ENCODE measurements at regions not wholly inside any gene's neighbourhood (a gene's known extent, or its start where the extent isn't known, plus 50 kb on each side); places are given as distances from the start of the nearest gene placed in this dataset.
A peak's percentile ranks its signal among the peaks of the same experiment; 100 is the strongest.

GRCh38 chr17:53891726-53892125 is 69.0 kb downstream of the KIF2B start:
- intact Hi-C loops (cut with micrococcal nuclease) = no loop called here
- no peak for TF ChIP-seq CTCF (IDR thresholded peaks at IDR 0.05; ENCODE audit: unreplicated experiment)
- Mint-ChIP-seq H3K4me1 (ENCODE audit: insufficient read depth, unreplicated experiment) (peaks cover 9% of the 10 kb centered on the region), H3K4me3 (ENCODE audit: unreplicated experiment) (no peak overlapping the region), H3K27me3 (ENCODE audit: insufficient read depth, unreplicated experiment) (no peaks in the 10 kb centered on the region), H3K36me3 (ENCODE audit: insufficient read depth, unreplicated experiment) (no peaks in the 10 kb centered on the region), H3K27ac (ENCODE audit: low read depth, unreplicated experiment) (no peak overlapping the region), H3K9me3 (ENCODE audit: unreplicated experiment) (peaks cover 7% of the 10 kb centered on the region)
- BruUV-seq (replicated peaks) = no TSS peak
- POLR2A ChIA-PET = no interaction called here
- DNase-seq (ENCODE audit: unreplicated experiment) = no peak
- CTCF ChIA-PET = interaction anchor here (0.8 kb wide), 1 partner anchor 378 kb away, joined by 3 read pairs; no protein-coding TSS in a partner anchor

DNA sequence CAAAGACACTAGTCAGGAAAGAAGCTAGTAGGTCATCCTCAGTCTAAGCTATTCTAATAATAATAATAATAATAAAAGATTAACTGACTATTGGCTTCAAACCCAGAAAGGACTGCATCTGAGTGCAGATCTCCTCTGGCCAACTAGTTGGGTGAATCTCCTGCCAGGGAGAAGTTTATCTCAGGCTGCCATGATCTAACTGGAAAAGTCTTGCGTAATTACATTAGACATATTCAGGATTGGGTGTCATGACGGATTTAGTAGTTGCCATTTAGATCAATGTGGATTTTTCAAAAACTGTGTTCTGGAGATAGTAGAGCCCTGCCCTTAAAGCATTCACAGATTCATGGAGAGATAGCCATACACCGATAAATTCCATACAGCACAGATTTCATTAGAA is 69.5 kb downstream of the KIF2B start:
- intact Hi-C loops (cut with micrococcal nuclease) = no loop called here
- no TSS peak for BruUV-seq (replicated peaks)
- CTCF ChIA-PET = interaction anchor here (0.7 to 0.8 kb wide), 2 partner anchors 25 to 378 kb away, joined by 3 to 5 read pairs; no protein-coding TSS in a partner anchor
- TF ChIP-seq CTCF (IDR thresholded peaks at IDR 0.05; ENCODE audit: unreplicated experiment) = no peak
- DNase-seq (ENCODE audit: unreplicated experiment) = no peak
- H3K4me3 Mint-ChIP-seq (ENCODE audit: unreplicated experiment) = no peak overlapping the region
- H3K27me3 Mint-ChIP-seq (ENCODE audit: insufficient read depth, unreplicated experiment) = no peaks in the 10 kb centered on the region
- H3K9me3 Mint-ChIP-seq (ENCODE audit: unreplicated experiment) = peaks cover 7% of the 10 kb centered on the region
- no peak overlapping the region for H3K27ac Mint-ChIP-seq (ENCODE audit: low read depth, unreplicated experiment)
- POLR2A ChIA-PET = interaction anchor here (0.6 kb wide), 1 partner anchor 15 kb away, joined by 3 read pairs; no protein-coding TSS in a partner anchor
- peaks cover 9% of the 10 kb centered on the region for H3K4me1 Mint-ChIP-seq (ENCODE audit: insufficient read depth, unreplicated experiment)
- no peaks in the 10 kb centered on the region for H3K36me3 Mint-ChIP-seq (ENCODE audit: insufficient read depth, unreplicated experiment)

- H3K27ac Mint-ChIP-seq (ENCODE audit: low read depth, unreplicated experiment) = no peak overlapping the region
- POLR2A ChIA-PET = no interaction called here
- peaks cover 7% of the 10 kb centered on the region for H3K9me3 Mint-ChIP-seq (ENCODE audit: unreplicated experiment)
- CTCF ChIA-PET = interaction anchor here (0.7 kb wide), 1 partner anchor 811 kb away, joined by 3 read pairs; no protein-coding TSS in a partner anchor
- no peak for DNase-seq (ENCODE audit: unreplicated experiment)
- BruUV-seq (replicated peaks) = no TSS peak
- no peaks in the 10 kb centered on the region for H3K36me3 Mint-ChIP-seq (ENCODE audit: insufficient read depth, unreplicated experiment)
- no peaks in the 10 kb centered on the region for H3K27me3 Mint-ChIP-seq (ENCODE audit: insufficient read depth, unreplicated experiment)
- no peak for TF ChIP-seq CTCF (IDR thresholded peaks at IDR 0.05; ENCODE audit: unreplicated experiment)
- H3K4me1 Mint-ChIP-seq (ENCODE audit: insufficient read depth, unreplicated experiment) = peaks cover 17% of the 10 kb centered on the region
- H3K4me3 Mint-ChIP-seq (ENCODE audit: unreplicated experiment) = no peak overlapping the region
- intact Hi-C loops (cut with micrococcal nuclease) = no loop called here
Observed at GRCh38 chr17:53894591-53894990, 71.9 kb downstream of the KIF2B start.

DNA sequence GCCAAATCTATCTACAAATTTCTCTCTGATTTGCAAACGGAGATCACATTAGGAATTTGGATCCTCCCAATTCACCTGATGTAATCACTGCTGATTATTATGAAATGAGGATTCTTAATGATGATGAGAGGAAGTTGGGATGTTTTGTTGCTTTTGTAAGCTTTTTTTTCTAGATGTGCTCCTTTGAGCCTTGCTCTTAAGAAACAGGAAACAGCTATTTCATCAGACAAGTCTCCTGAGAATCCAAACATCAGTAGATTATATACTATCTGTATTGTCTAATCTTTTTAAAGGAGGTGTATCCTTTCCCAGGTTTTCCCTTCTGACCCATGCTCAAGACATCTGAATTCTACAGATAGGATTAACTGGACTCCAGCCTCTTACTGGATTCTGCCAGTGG is 73.3 kb downstream of the KIF2B start:
- no peaks in the 10 kb centered on the region for H3K36me3 Mint-ChIP-seq (ENCODE audit: insufficient read depth, unreplicated experiment)
- no peak overlapping the region for H3K4me3 Mint-ChIP-seq (ENCODE audit: unreplicated experiment)
- H3K27ac Mint-ChIP-seq (ENCODE audit: low read depth, unreplicated experiment) = peak overlapping the region; percentile 75
- H3K4me1 Mint-ChIP-seq (ENCODE audit: insufficient read depth, unreplicated experiment) = peaks cover 18% of the 10 kb centered on the region
- DNase-seq (ENCODE audit: unreplicated experiment) = no peak
- intact Hi-C loops (cut with micrococcal nuclease) = no loop called here
- H3K9me3 Mint-ChIP-seq (ENCODE audit: unreplicated experiment) = peaks cover 12% of the 10 kb centered on the region
- POLR2A ChIA-PET = interaction anchor here (0.7 kb wide), 1 partner anchor 753 kb away, joined by 3 read pairs; no protein-coding TSS in a partner anchor
- BruUV-seq (replicated peaks) = no TSS peak
- CTCF ChIA-PET = no interaction called here
- no peaks in the 10 kb centered on the region for H3K27me3 Mint-ChIP-seq (ENCODE audit: insufficient read depth, unreplicated experiment)
- no peak for TF ChIP-seq CTCF (IDR thresholded peaks at IDR 0.05; ENCODE audit: unreplicated experiment)

All from MCF 10A (cell line).